NB4 (cell line): ENCODE measurements at regions not wholly inside any gene's neighbourhood (a gene's known extent, or its start where the extent isn't known, plus 50 kb on each side); places are given as distances from the start of the nearest gene placed in this dataset.

ENCODE experiments used
- DNase-seq: peaks from one replicate; pipeline ENCODE4 v3.0.0; 2010; ENCODE audit warnings: low read depth
- H3K4me3 ChIP-seq: one replicate; pipeline ENCODE4 v1.5.1; 2011; ENCODE audit warnings: mild to moderate bottlenecking, low read depth, low read length, moderate library complexity
- MYC ChIP-seq: IDR thresholded peaks from 2 replicates; pipeline ENCODE4 v1.6.1; 2011; ENCODE audit warnings: low read depth, low read length
- POLR2A ChIP-seq: IDR thresholded peaks from 2 replicates; pipeline ENCODE4 v1.6.1; 2011; ENCODE audit warnings: mild to moderate bottlenecking; ENCODE audit not compliant: insufficient read length; ENCODE audit errors: extremely low read depth
- TF ChIP-seq, protein P1 (sequence below): IDR thresholded peaks from 2 replicates; pipeline ENCODE4 v1.6.1; 2011; ENCODE audit warnings: low read depth, low read length
- TF ChIP-seq, protein P2 (sequence below): IDR thresholded peaks from one replicate; pipeline ENCODE4 v1.5.1; 2012; ENCODE audit warnings: low read depth, low read length

DNA sequence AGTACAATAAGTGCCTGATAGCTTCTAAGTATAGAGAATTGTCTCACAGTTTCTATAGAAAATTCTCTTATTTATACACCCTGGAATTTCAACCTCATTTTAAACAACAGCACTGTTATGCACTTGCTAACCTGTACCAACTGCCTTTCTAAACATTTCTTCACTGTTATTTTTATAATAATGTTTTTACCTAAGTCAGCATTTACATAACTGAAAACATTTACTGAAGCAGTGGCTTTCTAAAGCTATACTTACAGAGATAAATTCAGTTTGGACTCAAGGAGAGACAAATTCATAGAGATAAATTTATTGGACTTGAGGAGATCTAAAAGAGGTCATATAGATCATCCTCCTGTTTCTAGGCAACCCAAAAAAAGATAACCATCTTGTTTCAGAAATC is 686.6 kb upstream of the FAT3 start:
- H3K4me3 ChIP-seq = no peak overlapping the region
- DNase-seq = no peak
- TF ChIP-seq MYC (no peak), POLR2A (no peak)
- TF ChIP-seq, protein P1, sequence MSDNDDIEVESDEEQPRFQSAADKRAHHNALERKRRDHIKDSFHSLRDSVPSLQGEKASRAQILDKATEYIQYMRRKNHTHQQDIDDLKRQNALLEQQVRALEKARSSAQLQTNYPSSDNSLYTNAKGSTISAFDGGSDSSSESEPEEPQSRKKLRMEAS = no peak
- TF ChIP-seq, protein P2, sequence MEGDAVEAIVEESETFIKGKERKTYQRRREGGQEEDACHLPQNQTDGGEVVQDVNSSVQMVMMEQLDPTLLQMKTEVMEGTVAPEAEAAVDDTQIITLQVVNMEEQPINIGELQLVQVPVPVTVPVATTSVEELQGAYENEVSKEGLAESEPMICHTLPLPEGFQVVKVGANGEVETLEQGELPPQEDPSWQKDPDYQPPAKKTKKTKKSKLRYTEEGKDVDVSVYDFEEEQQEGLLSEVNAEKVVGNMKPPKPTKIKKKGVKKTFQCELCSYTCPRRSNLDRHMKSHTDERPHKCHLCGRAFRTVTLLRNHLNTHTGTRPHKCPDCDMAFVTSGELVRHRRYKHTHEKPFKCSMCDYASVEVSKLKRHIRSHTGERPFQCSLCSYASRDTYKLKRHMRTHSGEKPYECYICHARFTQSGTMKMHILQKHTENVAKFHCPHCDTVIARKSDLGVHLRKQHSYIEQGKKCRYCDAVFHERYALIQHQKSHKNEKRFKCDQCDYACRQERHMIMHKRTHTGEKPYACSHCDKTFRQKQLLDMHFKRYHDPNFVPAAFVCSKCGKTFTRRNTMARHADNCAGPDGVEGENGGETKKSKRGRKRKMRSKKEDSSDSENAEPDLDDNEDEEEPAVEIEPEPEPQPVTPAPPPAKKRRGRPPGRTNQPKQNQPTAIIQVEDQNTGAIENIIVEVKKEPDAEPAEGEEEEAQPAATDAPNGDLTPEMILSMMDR = no peak

DNA sequence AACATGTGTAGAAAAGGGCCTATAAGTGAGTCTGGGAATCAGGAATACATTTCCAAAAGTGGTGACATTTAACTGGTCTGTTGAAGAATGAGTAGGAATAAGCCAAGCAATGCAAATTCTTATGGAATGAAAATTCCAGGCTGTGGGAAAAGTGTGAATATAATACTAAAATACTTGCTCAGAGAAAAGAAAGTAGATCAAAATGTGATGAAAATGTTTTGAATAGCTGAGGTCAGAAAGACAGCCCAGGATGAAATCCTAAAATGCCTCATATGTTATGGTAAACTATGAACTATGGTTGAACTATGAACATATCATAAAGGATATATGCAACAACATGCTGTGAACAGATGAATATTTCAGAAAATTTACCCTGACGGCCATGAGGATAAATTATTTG is 688.3 kb upstream of the FAT3 start:
- DNase-seq = no peak
- H3K4me3 ChIP-seq = no peak overlapping the region
- TF ChIP-seq, protein P1 = no peak
- TF ChIP-seq, protein P2 = no peak
- TF ChIP-seq MYC = no peak
- no peak for TF ChIP-seq POLR2A

DNA sequence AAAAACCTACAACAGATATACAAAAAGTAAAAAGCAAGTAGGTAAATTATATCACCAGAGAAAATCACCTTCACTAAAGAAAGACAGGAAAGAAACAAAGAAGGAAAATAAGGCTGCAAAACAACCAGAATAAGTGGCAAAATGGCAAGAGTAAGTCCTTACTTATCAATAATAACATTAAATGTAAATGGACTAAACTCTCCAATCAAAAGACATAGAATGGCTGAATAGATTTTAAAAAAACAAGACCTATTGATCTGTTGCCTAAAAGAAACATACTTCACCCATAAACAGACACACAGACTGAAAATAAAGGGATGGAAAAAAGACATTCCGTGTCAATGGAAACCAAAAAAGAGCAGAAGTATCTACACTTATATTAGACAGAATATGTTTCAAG is 695.7 kb upstream of the FAT3 start:
- TF ChIP-seq, protein P1 = no peak
- TF ChIP-seq, protein P2 = no peak
- TF ChIP-seq MYC = no peak
- no peak for TF ChIP-seq POLR2A
- no peak overlapping the region for H3K4me3 ChIP-seq
- no peak for DNase-seq

DNA sequence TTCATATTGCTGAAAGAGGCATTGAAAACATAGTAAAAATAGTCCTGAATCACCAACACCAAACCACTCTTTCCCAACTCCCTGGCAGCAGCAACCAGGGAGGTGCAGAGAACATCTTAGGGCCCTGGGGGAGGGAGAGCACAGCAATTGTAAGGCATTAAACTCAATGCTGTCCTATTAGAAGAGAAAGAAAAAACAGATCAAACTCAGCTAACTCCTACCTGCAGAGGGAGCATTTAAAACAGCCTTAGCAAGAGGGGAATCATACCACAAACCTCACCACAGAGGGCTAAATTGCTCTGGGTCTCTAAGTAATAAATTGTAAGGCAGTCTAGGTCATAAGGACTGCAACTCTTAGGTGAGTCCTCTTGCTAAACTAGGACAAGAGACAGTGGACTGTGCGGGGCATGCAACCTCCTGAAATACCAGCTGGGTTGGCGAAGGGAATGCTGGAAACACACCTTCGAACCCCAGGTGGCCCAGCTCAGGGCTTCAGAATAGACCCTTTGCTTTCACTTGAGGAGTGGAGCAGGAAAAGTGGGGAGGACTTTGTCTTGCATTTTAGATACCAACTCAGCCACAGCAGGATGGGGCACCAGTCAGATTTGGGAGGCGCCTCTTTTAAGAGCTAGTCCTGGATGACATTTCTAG is 697.1 kb upstream of the FAT3 start:
- TF ChIP-seq, protein P1 = no peak
- TF ChIP-seq POLR2A (no peak), MYC (no peak)
- TF ChIP-seq, protein P2 = no peak
- H3K4me3 ChIP-seq = no peak overlapping the region
- DNase-seq = no peak

DNA sequence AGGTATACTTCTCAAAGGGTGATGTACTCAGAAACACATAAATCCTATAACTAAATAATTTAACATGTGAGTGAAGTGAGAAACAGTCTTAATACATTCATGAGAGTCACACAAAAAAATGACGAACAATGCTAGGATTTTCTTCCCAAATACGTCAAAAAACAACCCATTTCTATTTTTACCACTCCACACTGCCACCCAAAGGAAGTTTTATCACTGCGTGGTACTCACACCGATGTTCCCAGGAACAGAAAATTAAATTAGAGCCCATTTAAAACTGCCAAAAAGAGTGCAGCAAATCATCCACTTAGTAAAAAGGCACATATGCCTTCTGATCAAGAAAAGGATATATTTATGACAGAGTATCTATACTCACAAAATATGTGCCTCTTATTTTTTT is 710.9 kb upstream of the FAT3 start:
- no peak overlapping the region for H3K4me3 ChIP-seq
- TF ChIP-seq, protein P2 = no peak
- TF ChIP-seq POLR2A (no peak), MYC (no peak)
- TF ChIP-seq, protein P1 = no peak
- DNase-seq = no peak

DNA sequence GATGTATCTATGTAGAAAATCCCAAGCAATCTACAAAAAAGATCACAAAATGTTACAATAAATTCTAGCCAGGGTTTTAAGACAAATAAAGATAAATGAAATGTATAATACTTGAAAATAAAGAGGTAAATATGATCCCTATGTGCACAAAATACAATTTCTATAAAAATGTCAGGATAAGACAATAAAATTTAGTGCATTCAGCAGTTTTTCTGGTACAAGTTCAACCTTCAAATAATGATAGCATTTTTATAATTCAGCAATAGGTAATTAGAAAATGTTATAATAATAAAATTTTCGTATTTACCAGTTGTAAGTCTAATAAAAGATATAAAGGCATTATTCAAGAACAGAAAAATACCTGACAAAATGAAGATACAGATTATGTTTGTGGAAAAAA is 726.8 kb upstream of the FAT3 start:
- H3K4me3 ChIP-seq = no peak overlapping the region
- TF ChIP-seq MYC (no peak), POLR2A (no peak)
- TF ChIP-seq, protein P2 = no peak
- TF ChIP-seq, protein P1 = no peak

More for the DNA sequence above, 726.8 kb upstream of the FAT3 start:
- no peak for DNase-seq
